ENCODE measurements at regions not wholly inside any gene's neighbourhood (a gene's known extent, or its start where the extent isn't known, plus 50 kb on each side); places are given as distances from the start of the nearest gene placed in this dataset.
"Not testable (repeated sequence)": the region's sequence is repeated elsewhere in the genome, so short reads cannot be mapped to it uniquely, and the experiment has no call there.

GRCh38 chr15:58323321-58323720, 108.5 kb upstream of the LIPC start:
- TF ChIP-seq, protein P1, sequence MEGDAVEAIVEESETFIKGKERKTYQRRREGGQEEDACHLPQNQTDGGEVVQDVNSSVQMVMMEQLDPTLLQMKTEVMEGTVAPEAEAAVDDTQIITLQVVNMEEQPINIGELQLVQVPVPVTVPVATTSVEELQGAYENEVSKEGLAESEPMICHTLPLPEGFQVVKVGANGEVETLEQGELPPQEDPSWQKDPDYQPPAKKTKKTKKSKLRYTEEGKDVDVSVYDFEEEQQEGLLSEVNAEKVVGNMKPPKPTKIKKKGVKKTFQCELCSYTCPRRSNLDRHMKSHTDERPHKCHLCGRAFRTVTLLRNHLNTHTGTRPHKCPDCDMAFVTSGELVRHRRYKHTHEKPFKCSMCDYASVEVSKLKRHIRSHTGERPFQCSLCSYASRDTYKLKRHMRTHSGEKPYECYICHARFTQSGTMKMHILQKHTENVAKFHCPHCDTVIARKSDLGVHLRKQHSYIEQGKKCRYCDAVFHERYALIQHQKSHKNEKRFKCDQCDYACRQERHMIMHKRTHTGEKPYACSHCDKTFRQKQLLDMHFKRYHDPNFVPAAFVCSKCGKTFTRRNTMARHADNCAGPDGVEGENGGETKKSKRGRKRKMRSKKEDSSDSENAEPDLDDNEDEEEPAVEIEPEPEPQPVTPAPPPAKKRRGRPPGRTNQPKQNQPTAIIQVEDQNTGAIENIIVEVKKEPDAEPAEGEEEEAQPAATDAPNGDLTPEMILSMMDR (IDR thresholded peaks at IDR 0.05), result not testable (repeated sequence)
- not testable (repeated sequence) for TF ChIP-seq POLR2A (IDR thresholded peaks at IDR 0.05)
